ENCODE measurements at regions not wholly inside any gene's neighbourhood (a gene's known extent, or its start where the extent isn't known, plus 50 kb on each side); places are given as distances from the start of the nearest gene placed in this dataset.

DNA sequence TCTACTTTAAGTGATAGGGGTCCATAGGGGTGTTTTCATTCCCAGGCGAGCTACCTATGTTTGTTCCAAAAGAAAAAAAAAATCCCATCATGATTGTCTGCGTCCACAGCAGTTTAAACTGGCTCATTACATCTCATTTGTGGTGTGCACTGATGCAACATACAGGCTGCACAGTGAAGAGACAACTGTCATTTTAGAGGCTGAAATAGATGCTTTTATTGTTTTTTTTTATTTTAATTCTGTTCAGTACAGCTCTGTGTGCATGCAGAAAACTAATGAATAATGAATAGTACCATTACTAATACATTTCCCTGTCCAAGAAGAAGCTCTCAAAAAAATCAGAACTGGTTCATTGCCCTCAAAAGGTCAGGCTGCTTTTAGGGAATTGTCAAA lies 92.8 kb upstream of the ZNF516 start:
- Histone ChIP-seq H3K4me1 (ENCODE audit: insufficient read depth) (peaks cover 5% of the 10 kb centered on the region), H3K27ac (no peak overlapping the region), H3K27me3 (no peaks in the 10 kb centered on the region), H3K9me3 (no peaks in the 10 kb centered on the region), H3K36me3 (no peaks in the 10 kb centered on the region), H3K4me3 (no peak overlapping the region)
- intact Hi-C loops (cut with DNase I), result no loop called here
- TF ChIP-seq POLR2A (IDR thresholded peaks at IDR 0.05) (no peak), EP300 (IDR thresholded peaks at IDR 0.05) (no peak)
- TF ChIP-seq, protein P1, sequence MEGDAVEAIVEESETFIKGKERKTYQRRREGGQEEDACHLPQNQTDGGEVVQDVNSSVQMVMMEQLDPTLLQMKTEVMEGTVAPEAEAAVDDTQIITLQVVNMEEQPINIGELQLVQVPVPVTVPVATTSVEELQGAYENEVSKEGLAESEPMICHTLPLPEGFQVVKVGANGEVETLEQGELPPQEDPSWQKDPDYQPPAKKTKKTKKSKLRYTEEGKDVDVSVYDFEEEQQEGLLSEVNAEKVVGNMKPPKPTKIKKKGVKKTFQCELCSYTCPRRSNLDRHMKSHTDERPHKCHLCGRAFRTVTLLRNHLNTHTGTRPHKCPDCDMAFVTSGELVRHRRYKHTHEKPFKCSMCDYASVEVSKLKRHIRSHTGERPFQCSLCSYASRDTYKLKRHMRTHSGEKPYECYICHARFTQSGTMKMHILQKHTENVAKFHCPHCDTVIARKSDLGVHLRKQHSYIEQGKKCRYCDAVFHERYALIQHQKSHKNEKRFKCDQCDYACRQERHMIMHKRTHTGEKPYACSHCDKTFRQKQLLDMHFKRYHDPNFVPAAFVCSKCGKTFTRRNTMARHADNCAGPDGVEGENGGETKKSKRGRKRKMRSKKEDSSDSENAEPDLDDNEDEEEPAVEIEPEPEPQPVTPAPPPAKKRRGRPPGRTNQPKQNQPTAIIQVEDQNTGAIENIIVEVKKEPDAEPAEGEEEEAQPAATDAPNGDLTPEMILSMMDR (IDR thresholded peaks at IDR 0.05), result no peak
- DNase-seq, result no peak
- 82 to 99% (median 96%) methylated on average over 2 of the region's 2 CpGs for WGBS, 3 donors

DNA sequence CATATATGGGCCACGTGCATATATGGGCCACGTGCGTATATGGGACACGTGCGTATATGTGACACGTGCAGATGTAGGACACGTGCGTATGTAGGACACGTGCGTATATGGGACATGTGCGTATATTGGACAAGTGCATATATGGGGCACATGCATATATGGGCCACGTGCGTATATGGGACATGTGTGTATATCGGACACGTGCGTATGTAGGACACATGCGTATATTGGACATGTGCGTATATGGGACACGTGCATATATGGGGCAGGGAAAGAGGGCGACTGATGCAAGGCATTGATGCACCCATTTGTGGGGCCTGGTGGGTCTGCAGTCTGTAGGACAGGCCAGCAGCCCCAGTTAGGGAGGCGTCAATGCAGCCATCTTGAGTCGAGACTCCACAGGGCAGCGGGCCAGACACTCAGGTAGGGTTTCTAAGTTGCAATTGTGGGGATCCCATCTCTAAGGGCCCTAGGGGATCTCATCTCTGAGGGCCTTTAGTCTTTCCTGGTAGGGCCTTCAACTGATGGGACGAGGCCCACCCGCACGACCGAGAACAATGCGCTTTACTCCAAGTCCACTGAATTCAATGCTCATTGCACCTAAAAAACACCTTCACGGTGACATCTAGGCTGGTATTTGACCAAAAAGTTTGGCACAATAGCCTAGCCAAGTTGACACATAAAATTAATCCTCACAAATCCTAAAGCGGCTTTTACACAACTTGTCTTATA lies 92.3 kb upstream of the ZNF516 start:
- no peak for DNase-seq
- peaks cover 5% of the 10 kb centered on the region for H3K4me1 ChIP-seq (ENCODE audit: insufficient read depth)
- TF ChIP-seq, protein P1 (IDR thresholded peaks at IDR 0.05), result no peak
- TF ChIP-seq EP300 (IDR thresholded peaks at IDR 0.05) (no peak), POLR2A (IDR thresholded peaks at IDR 0.05) (no peak)
- no peak overlapping the region for H3K27ac ChIP-seq
- intact Hi-C loops (cut with DNase I), result no loop called here
- no peak overlapping the region for H3K4me3 ChIP-seq
- H3K36me3 ChIP-seq, result no peaks in the 10 kb centered on the region
- H3K9me3 ChIP-seq, result no peaks in the 10 kb centered on the region
- H3K27me3 ChIP-seq, result no peaks in the 10 kb centered on the region
- 94 to 97% (median 95%) methylated on average over 30 of the region's 30 CpGs for WGBS, 3 donors

DNA sequence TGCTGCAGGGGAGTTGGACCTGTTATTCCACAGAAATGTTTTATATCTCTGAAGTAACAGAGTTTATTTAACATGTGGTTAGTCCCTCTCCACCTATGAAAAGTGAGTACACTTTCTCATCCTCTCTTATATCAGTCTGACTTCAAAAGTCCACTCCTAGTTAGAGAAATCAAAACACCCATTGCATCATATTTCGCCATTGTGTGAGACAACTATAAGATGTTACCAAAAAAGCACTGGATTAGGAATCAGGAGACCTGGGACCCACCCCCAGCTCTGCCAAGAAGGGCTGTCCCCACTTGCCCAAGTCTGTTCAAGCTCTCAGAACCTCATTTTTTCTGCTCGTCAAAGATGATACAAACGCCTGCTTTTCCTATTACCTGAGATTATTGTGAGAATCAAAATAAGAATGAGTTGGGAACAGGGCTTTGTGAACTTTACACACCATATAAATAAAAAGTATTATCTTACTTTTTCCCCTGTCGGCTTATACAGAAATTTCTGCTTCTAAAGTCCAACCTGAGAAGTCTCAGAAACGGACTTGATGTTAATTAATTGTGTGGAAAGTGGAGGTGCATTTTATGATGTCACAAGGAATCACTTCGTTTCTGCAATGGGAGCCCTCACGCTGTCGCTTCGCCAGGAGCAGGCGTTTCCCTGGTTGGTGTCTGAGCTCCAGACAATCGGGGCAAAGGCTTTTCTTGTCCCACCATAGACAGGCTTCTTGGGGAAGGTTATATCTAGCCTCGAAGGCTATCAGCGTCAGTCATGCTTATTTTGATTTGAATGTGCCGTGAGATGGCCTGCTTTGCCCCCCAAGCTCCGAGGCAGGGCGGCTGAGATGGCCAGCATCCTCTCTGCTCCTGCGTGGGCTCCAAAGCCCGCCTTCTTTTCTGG lies 89.6 kb upstream of the ZNF516 start:
- intact Hi-C loops (cut with DNase I), result no loop called here
- H3K27ac ChIP-seq, result no peak overlapping the region
- H3K36me3 ChIP-seq, result no peaks in the 10 kb centered on the region
- H3K4me3 ChIP-seq, result no peak overlapping the region
- H3K9me3 ChIP-seq, result no peaks in the 10 kb centered on the region
- H3K4me1 ChIP-seq (ENCODE audit: insufficient read depth), result peaks cover 3% of the 10 kb centered on the region
- no peaks in the 10 kb centered on the region for H3K27me3 ChIP-seq
- WGBS, 3 donors, result 74 to 78% (median 76%) methylated on average over 18 of the region's 18 CpGs
- TF ChIP-seq EP300 (IDR thresholded peaks at IDR 0.05), result no peak
- no peak for TF ChIP-seq POLR2A (IDR thresholded peaks at IDR 0.05)
- TF ChIP-seq, protein P1 (IDR thresholded peaks at IDR 0.05), result no peak
- DNase-seq, result no peak

GRCh38 chr18:76581261-76581660 lies 86.2 kb upstream of the ZNF516 start:
- no peak for DNase-seq
- Histone ChIP-seq H3K4me3 (no peak overlapping the region), H3K9me3 (no peaks in the 10 kb centered on the region), H3K27ac (no peak overlapping the region), H3K36me3 (no peaks in the 10 kb centered on the region), H3K27me3 (no peaks in the 10 kb centered on the region), H3K4me1 (ENCODE audit: insufficient read depth) (peaks cover 1% of the 10 kb centered on the region)
- WGBS, 3 donors, result 90 to 93% (median 93%) methylated on average over 3 of the region's 3 CpGs
- TF ChIP-seq EP300 (IDR thresholded peaks at IDR 0.05) (no peak), POLR2A (IDR thresholded peaks at IDR 0.05) (no peak)
- TF ChIP-seq, protein P1 (IDR thresholded peaks at IDR 0.05), result no peak
- intact Hi-C loops (cut with DNase I), result no loop called here
